ENCODE measurements at regions not wholly inside any gene's neighbourhood (a gene's known extent, or its start where the extent isn't known, plus 50 kb on each side); places are given as distances from the start of the nearest gene placed in this dataset.

DNA sequence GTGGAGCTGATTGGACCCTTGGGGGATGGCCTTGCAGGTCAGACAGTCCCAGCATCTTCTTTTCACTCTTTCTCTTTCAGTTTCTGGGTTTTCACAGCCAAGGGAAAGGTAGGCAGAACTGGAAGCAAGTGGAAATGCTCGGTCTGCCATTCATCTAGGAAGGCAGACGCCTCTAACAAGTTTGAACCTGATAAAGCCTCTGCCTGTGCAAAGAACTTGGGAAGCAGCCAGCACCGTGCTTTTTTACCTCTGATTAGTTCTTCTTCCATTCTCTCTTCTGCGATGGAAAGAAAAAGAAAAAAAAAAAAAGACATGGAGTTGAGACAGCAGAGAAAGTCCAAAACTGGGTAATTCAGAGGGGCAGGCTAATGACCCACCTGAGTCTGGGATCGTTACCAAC lies 997.8 kb upstream of the EEF2KMT start:
- DNase-seq (ENCODE audit: low read depth, low spot score) (no peak), FAIRE-seq (no peak)
- H3K4me1 ChIP-seq (ENCODE audit: control insufficient read depth, extremely low read depth, insufficient read depth, low read length), result no peaks in the 10 kb centered on the region
- H3K4me2 ChIP-seq (ENCODE audit: control insufficient read depth, extremely low read depth, insufficient read depth, low read depth, low read length), result no peak overlapping the region
- no peak for TF ChIP-seq CTCF (optimal IDR thresholded peaks at IDR 0.05 in 1 of 3, IDR thresholded peaks at IDR 0.05 in 1 of 3, conservative IDR thresholded peaks at IDR 0.05 in 1 of 3; ENCODE audit: extremely low read depth in 1 of 3, insufficient read depth in 2 of 3, low read length in 3 of 3)
- TF ChIP-seq EZH2 (IDR thresholded peaks at IDR 0.05; ENCODE audit: low read length), result no peak
- no peak overlapping the region for H3K9ac ChIP-seq (ENCODE audit: control insufficient read depth, extremely low read depth, insufficient read depth, low read length)
- H3K9me1 ChIP-seq (ENCODE audit: control insufficient read depth, extremely low read depth, insufficient read depth, low read length), result no peaks in the 10 kb centered on the region
- H3K27me3 ChIP-seq (ENCODE audit: control insufficient read depth, extremely low read depth, insufficient read depth, low read length), result no peaks in the 10 kb centered on the region
- no peaks in the 10 kb centered on the region for H4K20me1 ChIP-seq (ENCODE audit: control insufficient read depth, extremely low read depth, insufficient read depth, low read length)
- H3K79me2 ChIP-seq (ENCODE audit: control insufficient read depth, insufficient read depth, low read length), result no peaks in the 10 kb centered on the region
- dilution Hi-C loops (cut with MboI; ENCODE audit: extremely low pct_ligation_motif_present, low sequenced_read_pairs), result no loop called here
- no peaks in the 10 kb centered on the region for H3K36me3 ChIP-seq (ENCODE audit: control insufficient read depth in 2 of 2, extremely low read depth in 1 of 2, insufficient read depth in 2 of 2, low read length in 2 of 2)
- H3K27ac ChIP-seq (ENCODE audit: control insufficient read depth, insufficient read depth, low read length), result no peak overlapping the region
- H2AFZ ChIP-seq (ENCODE audit: control insufficient read depth, low read length), result no peak overlapping the region
- H3K4me3 ChIP-seq (ENCODE audit: control insufficient read depth in 2 of 3, extremely low read depth in 1 of 3, insufficient read depth in 2 of 3, low read depth in 1 of 3, low read length in 3 of 3), result no peak overlapping the region
- H3K9me3 ChIP-seq (ENCODE audit: control insufficient read depth, low read depth, low read length), result peaks cover 7% of the 10 kb centered on the region

DNA sequence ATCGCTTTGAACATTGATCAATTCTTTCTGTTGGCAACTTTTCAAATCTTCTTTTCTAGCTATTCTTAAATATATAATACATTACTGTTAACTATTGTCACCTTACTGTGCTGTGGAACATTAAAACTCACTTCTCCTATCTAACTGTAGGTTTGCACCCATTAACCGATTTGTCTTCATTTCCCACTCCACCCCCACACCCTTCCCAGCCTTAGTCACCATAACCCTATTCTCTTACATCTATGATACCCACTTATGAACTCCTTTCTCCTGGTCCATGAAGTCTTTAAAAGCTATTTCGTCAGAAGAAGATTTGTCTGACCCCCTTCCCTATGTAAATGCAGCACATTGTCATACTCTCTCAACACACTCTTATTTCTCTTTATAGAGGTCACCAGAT lies 993.4 kb upstream of the EEF2KMT start:
- TF ChIP-seq EZH2 (IDR thresholded peaks at IDR 0.05; ENCODE audit: low read length), result no peak
- no peak for TF ChIP-seq CTCF (optimal IDR thresholded peaks at IDR 0.05 in 1 of 3, IDR thresholded peaks at IDR 0.05 in 1 of 3, conservative IDR thresholded peaks at IDR 0.05 in 1 of 3; ENCODE audit: extremely low read depth in 1 of 3, insufficient read depth in 2 of 3, low read length in 3 of 3)
- H3K4me1 ChIP-seq (ENCODE audit: control insufficient read depth, extremely low read depth, insufficient read depth, low read length), result no peaks in the 10 kb centered on the region
- no peak overlapping the region for H3K4me2 ChIP-seq (ENCODE audit: control insufficient read depth, extremely low read depth, insufficient read depth, low read depth, low read length)
- FAIRE-seq (no peak), DNase-seq (ENCODE audit: low read depth, low spot score) (no peak)
- no peaks in the 10 kb centered on the region for H3K79me2 ChIP-seq (ENCODE audit: control insufficient read depth, insufficient read depth, low read length)
- H3K9ac ChIP-seq (ENCODE audit: control insufficient read depth, extremely low read depth, insufficient read depth, low read length), result no peak overlapping the region
- H3K9me3 ChIP-seq (ENCODE audit: control insufficient read depth, low read depth, low read length), result peaks cover 5% of the 10 kb centered on the region
- H3K9me1 ChIP-seq (ENCODE audit: control insufficient read depth, extremely low read depth, insufficient read depth, low read length), result no peaks in the 10 kb centered on the region
- H3K27ac ChIP-seq (ENCODE audit: control insufficient read depth, insufficient read depth, low read length), result no peak overlapping the region
- dilution Hi-C loops (cut with MboI; ENCODE audit: extremely low pct_ligation_motif_present, low sequenced_read_pairs), result no loop called here
- H2AFZ ChIP-seq (ENCODE audit: control insufficient read depth, low read length), result no peak overlapping the region
- H3K36me3 ChIP-seq (ENCODE audit: control insufficient read depth in 2 of 2, extremely low read depth in 1 of 2, insufficient read depth in 2 of 2, low read length in 2 of 2), result no peaks in the 10 kb centered on the region
- no peak overlapping the region for H3K4me3 ChIP-seq (ENCODE audit: control insufficient read depth in 2 of 3, extremely low read depth in 1 of 3, insufficient read depth in 2 of 3, low read depth in 1 of 3, low read length in 3 of 3)
- no peaks in the 10 kb centered on the region for H3K27me3 ChIP-seq (ENCODE audit: control insufficient read depth, extremely low read depth, insufficient read depth, low read length)
- no peaks in the 10 kb centered on the region for H4K20me1 ChIP-seq (ENCODE audit: control insufficient read depth, extremely low read depth, insufficient read depth, low read length)

All from keratinocyte (primary cell).